ENCODE measurements at regions not wholly inside any gene's neighbourhood (a gene's known extent, or its start where the extent isn't known, plus 50 kb on each side); places are given as distances from the start of the nearest gene placed in this dataset.

GRCh38 chr4:116005037-116005805, 891.8 kb upstream of the NDST4 start:
- TF ChIP-seq TAF1 (IDR thresholded peaks at IDR 0.05; ENCODE audit: borderline replicate concordance, insufficient read depth, low read length) (no peak), POLR2AphosphoS5 (IDR thresholded peaks at IDR 0.05; ENCODE audit: low read depth, low read length) (no peak), SIN3A (IDR thresholded peaks at IDR 0.05; ENCODE audit: borderline replicate concordance, insufficient read depth, low read length) (no peak), FOXP2 (optimal IDR thresholded peaks at IDR 0.05; ENCODE audit: borderline replicate concordance, extremely low read depth, extremely low read length, insufficient read depth) (no peak), REST (IDR thresholded peaks at IDR 0.05; ENCODE audit: insufficient read depth in 1 of 2, low read depth in 2 of 2, low read length in 2 of 2) (no peak)

GRCh38 chr4:116001291-116001690, 887.9 kb upstream of the NDST4 start:
- TF ChIP-seq SIN3A (IDR thresholded peaks at IDR 0.05; ENCODE audit: borderline replicate concordance, insufficient read depth, low read length) (no peak), TAF1 (IDR thresholded peaks at IDR 0.05; ENCODE audit: borderline replicate concordance, insufficient read depth, low read length) (no peak), REST (IDR thresholded peaks at IDR 0.05; ENCODE audit: insufficient read depth in 1 of 2, low read depth in 2 of 2, low read length in 2 of 2) (no peak), FOXP2 (optimal IDR thresholded peaks at IDR 0.05; ENCODE audit: borderline replicate concordance, extremely low read depth, extremely low read length, insufficient read depth) (no peak), POLR2AphosphoS5 (IDR thresholded peaks at IDR 0.05; ENCODE audit: low read depth, low read length) (no peak)

- no peak for TF ChIP-seq REST (IDR thresholded peaks at IDR 0.05; ENCODE audit: insufficient read depth in 1 of 2, low read depth in 2 of 2, low read length in 2 of 2)
- TF ChIP-seq SIN3A (IDR thresholded peaks at IDR 0.05; ENCODE audit: borderline replicate concordance, insufficient read depth, low read length): no peak
- no peak for TF ChIP-seq TAF1 (IDR thresholded peaks at IDR 0.05; ENCODE audit: borderline replicate concordance, insufficient read depth, low read length)
- TF ChIP-seq FOXP2 (optimal IDR thresholded peaks at IDR 0.05; ENCODE audit: borderline replicate concordance, extremely low read depth, extremely low read length, insufficient read depth): no peak
These were observed 873.2 kb upstream of the NDST4 start for GRCh38 chr4:115986573-115986972.

- TF ChIP-seq SIN3A (IDR thresholded peaks at IDR 0.05; ENCODE audit: borderline replicate concordance, insufficient read depth, low read length): no peak
- TF ChIP-seq TAF1 (IDR thresholded peaks at IDR 0.05; ENCODE audit: borderline replicate concordance, insufficient read depth, low read length): no peak
- TF ChIP-seq FOXP2 (optimal IDR thresholded peaks at IDR 0.05; ENCODE audit: borderline replicate concordance, extremely low read depth, extremely low read length, insufficient read depth): no peak
- no peak for TF ChIP-seq POLR2AphosphoS5 (IDR thresholded peaks at IDR 0.05; ENCODE audit: low read depth, low read length)
- no peak for TF ChIP-seq REST (IDR thresholded peaks at IDR 0.05; ENCODE audit: insufficient read depth in 1 of 2, low read depth in 2 of 2, low read length in 2 of 2)
These were observed 860.3 kb upstream of the NDST4 start for GRCh38 chr4:115973768-115974167.

Data from PFSK-1 (cell line).